Kidney (tissue), 13 donors: ENCODE measurements at regions not wholly inside any gene's neighbourhood (a gene's known extent, or its start where the extent isn't known, plus 50 kb on each side); places are given as distances from the start of the nearest gene placed in this dataset.

ENCODE experiments used
- DNase-seq, 5 donors: peaks; one replicate each; pipeline ENCODE4 v3.0.0-alpha.2; 2013 to 2020
- FAIRE-seq: peaks from 2 replicates; lab custom pipeline; 2012; peaks lifted over from hg19 to GRCh38; lab: Jason Lieb, UNC
- H3K27ac ChIP-seq, 2 donors: one replicate each; pipeline ENCODE4 v1.7.0; 2013; ENCODE audit warnings: low read depth in 2 of 2, low read length in 2 of 2, inconsistent platforms in 1 of 2
- H3K27me3 ChIP-seq: one replicate; pipeline ENCODE4 v1.7.1; 2013; ENCODE audit warnings: low read length, inconsistent platforms; ENCODE audit not compliant: control insufficient read depth, insufficient read depth
- H3K36me3 ChIP-seq, 3 donors: one replicate each; pipeline versions ENCODE4 v1.7.0 to v1.7.1; 2013; ENCODE audit warnings: low read length in 3 of 3, control low read depth in 1 of 3, inconsistent platforms in 1 of 3; ENCODE audit not compliant: insufficient read depth in 3 of 3, control insufficient read depth in 2 of 3
- H3K4me1 ChIP-seq, 3 donors: one replicate each; pipeline versions ENCODE4 v1.7.0 to v1.7.1; 2013; ENCODE audit warnings: low read length in 3 of 3, inconsistent platforms in 1 of 3, low read depth in 1 of 3; ENCODE audit not compliant: control insufficient read depth in 2 of 3, insufficient read depth in 2 of 3
- H3K4me3 ChIP-seq, 3 donors: one replicate each; pipeline versions ENCODE4 v1.7.0 to v1.8.1; 2013; ENCODE audit warnings: low read length in 3 of 3, control low read depth in 1 of 3, inconsistent platforms in 1 of 3
- H3K9ac ChIP-seq, 3 donors: one replicate each; pipeline versions ENCODE4 v1.7.0 to v1.7.1; 2013; ENCODE audit warnings: low read length in 3 of 3, control low read depth in 1 of 3, inconsistent platforms in 1 of 3
- H3K9me3 ChIP-seq, 3 donors: one replicate each; pipeline versions ENCODE4 v1.7.0 to v1.7.1; 2013; ENCODE audit warnings: low read length in 3 of 3, control low read depth in 1 of 3, inconsistent platforms in 1 of 3; ENCODE audit not compliant: control insufficient read depth in 2 of 3, insufficient read depth in 1 of 3
- CTCF ChIP-seq: IDR thresholded peaks from 3 replicates; pipeline ENCODE4 v1.5.1; 2012; ENCODE audit warnings: mild to moderate bottlenecking, moderate library complexity, borderline replicate concordance; ENCODE audit not compliant: insufficient read depth; ENCODE audit errors: extremely low read depth
- intact Hi-C: fragments of 100-400 bp; cut with DNase I; formaldehyde crosslinking; loops from one replicate; pipeline ENCODE4 v1.11.1; 2022
- donor health status: control.
- donor health status: control.
- donor health status: control.
- donor health status: control.
- donor health status: control.
- donor health status: DM: yes; HTN: yes; CAD: no.
- donor health status: Normal renal cell carcinoma (clear cell type).

GRCh38 chr2:60106836-60107529, 446.5 kb downstream of the BCL11A start:
- no peaks in the 10 kb centered on the region for H3K27me3 ChIP-seq
- no peak overlapping the region for H3K9ac ChIP-seq
- DNase-seq (no peak), FAIRE-seq (no peak)
- H3K4me1 ChIP-seq = no peaks in the 10 kb centered on the region
- no peak overlapping the region for H3K4me3 ChIP-seq
- H3K36me3 ChIP-seq = no peaks in the 10 kb centered on the region
- intact Hi-C loops = no loop called here
- no peaks in the 10 kb centered on the region for H3K9me3 ChIP-seq
- no peak for TF ChIP-seq CTCF
- H3K27ac ChIP-seq = no peak overlapping the region

- Histone ChIP-seq H3K27me3 (no peaks in the 10 kb centered on the region), H3K9ac (no peak overlapping the region), H3K27ac (no peak overlapping the region), H3K4me3 (no peak overlapping the region), H3K36me3 (no peaks in the 10 kb centered on the region), H3K4me1 (no peaks in the 10 kb centered on the region), H3K9me3 (no peaks in the 10 kb centered on the region)
- no peak for FAIRE-seq
- no peak for TF ChIP-seq CTCF
- DNase-seq = no peak
- intact Hi-C loops = no loop called here
Observed at GRCh38 chr2:60105906-60106305, 447.5 kb downstream of the BCL11A start.

GRCh38 chr2:60104514-60105505, 448.6 kb downstream of the BCL11A start:
- intact Hi-C loops = no loop called here
- DNase-seq (no peak), FAIRE-seq (no peak)
- Histone ChIP-seq H3K36me3 (no peaks in the 10 kb centered on the region), H3K9ac (no peak overlapping the region), H3K27ac (no peak overlapping the region), H3K9me3 (no peaks in the 10 kb centered on the region), H3K4me3 (no peak overlapping the region), H3K27me3 (no peaks in the 10 kb centered on the region), H3K4me1 (no peaks in the 10 kb centered on the region)
- TF ChIP-seq CTCF = no peak
